Inferior parietal cortex (tissue), 1 donor: ENCODE measurements at regions not wholly inside any gene's neighbourhood (a gene's known extent, or its start where the extent isn't known, plus 50 kb on each side); places are given as distances from the start of the nearest gene placed in this dataset.

Experiments
- DNase-seq: peaks from one replicate; pipeline ENCODE4 v3.0.0-alpha.2; 2016; ENCODE audit errors: extremely low spot score

DNA sequence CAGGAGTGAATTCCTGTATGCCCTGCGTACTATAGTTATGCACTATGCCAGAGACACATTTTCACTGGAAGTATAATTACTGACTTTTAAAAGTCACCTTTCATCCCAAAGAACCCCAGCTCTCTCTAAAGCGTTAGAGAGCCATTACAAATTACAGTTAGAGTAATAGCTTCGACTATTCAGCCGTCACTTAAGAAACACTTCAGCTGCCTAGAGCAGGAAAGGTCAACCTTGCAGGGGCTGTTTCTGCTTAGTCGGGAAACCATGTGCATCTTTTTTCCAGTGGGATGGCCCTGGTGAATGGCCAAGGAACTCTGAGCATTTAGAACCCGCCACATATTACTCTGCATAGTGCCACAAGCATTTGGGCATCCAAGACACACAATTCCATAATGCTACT, 235.9 kb downstream of the ARRDC4 start:
- DNase-seq, result no peak

DNA sequence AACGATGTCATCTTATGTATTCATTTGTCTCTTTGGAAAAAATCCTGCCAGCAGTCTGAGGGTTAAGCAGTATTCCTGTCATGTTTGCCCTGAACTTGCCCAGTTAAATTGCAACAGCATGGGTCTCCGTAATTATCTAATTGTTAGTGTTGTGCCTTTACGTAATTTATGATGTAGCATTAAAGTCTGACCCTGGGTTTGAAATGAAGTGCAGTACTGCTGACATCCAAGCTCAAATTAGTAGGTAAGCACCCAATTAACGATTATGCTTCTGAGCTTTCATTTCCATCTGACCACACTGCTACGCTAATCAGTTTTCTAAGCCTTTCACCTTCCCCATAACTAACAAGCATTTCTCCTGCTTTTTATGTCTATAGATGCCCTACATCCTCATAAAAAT, 241.8 kb downstream of the ARRDC4 start:
- no peak for DNase-seq

DNA sequence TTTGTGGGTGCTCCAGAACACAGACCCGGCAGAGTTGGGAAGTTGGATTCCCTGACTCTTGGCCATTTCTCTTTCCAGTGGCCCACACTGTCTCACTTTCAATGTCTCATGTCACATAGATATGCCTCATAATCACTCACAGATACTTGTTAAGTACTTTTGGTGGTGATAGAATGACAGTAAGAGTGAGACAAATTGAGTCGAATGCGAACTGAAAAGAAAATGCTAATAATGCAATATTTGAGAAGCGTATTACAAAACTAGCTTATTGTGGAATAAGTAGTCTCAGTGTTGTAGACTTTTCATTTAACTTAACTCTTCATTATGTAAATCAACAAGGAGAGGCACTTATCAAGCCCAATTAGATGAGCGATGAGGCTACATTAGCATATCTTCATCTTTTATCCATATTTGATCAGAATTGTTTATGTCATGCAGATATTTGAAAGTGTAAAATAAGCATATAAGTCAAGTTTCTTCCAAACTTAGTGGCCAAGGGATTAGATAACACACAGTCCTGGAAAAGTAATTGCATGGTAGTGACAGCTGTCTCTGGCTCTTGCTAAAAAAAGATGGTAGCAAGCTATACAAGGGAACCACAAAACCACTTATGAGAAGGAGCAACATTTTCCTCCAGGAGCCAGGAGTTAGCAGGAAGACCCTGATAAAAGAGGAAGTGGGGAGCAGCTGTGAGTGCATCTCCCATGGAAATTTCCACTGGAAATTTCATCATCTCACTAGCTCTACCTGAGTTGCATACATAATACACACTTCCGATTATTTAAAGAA, 243.6 kb downstream of the ARRDC4 start:
- no peak for DNase-seq

DNA sequence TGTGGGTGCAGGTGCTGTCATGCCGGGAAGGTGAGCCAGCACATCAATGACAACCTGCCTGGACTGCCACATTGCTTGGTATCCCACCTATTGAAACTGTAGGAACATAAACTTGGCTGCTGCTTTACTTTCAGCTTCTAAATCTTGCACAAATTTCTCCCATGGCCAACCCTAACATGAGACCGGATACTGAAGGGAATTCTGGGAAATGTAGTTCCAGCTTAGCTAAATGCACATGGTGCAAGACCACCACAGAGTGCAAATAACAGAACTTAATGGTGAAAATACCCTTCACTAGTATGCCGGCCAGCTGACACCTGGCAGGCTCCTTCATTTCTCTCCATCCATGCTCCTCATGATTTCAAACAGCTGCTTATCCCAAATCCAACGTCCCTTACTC, 247.4 kb downstream of the ARRDC4 start:
- DNase-seq, result no peak

DNA sequence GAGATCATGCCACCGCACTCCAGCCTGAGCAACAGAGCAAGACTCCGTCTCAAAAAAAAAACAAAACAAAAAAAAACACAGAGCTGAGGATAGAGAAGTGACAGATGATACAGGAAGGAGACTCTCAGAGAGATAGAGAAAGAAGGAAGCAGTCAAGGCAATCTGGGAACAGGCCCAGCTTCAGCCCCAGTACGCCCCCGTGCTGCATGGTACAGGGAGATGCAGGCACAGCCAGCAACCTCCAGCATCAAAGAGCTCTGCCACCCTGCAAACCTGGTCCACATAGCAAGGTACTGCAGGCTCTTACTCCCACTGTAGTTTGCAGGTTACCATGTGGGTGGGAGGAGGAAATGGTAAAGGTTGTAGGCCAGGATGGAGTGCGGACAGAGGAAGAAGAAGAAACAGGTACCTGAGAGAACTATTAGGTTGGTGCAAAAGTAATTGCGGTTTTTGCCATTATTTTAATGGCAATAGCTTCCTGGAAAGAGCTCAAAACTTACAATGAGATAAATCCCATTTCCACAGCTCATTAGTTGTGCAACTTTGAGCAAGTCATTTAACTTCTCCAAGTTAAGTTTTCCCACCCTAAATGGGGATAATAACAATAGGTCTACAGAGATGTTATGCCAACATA, 253.0 kb downstream of the ARRDC4 start:
- DNase-seq, result no peak

DNA sequence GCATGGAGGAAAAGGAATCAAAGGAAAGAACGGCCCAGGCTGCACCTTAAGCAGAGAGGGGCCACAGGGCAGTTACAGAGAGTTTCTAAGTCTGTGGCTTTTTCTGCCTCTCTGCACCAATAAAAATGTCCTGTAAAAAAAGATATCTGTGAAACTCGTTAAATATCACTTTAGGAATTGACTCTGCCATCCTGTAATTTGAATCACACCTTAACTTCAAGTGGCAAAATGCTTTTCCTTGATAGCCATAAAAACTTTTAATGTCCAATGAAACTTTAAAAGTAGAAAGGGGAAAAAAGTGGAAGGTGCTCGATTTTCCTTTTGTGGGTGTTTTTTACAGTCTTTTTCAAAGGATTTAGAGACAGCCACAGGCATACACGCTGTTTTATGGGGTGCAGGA, 255.7 kb downstream of the ARRDC4 start:
- DNase-seq, result no peak

DNA sequence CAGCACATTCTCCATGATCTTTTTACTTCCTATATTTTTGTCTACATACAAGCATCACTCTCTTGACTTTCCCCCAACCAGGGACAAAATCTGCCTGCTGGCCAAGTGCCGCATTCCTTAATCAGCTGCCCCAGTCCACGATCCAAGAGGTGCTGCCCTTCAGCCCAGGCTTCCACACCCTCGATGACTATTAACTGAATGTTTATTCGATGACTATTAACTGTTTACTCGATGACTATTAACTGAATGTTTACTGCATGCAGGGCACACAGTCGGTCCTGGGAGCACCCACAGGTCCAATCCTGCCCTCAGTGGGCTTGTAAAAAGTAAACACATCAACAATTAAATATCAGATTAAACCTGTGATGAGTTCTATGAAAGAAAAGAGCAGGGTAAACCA, 256.9 kb downstream of the ARRDC4 start:
- no peak for DNase-seq

DNA sequence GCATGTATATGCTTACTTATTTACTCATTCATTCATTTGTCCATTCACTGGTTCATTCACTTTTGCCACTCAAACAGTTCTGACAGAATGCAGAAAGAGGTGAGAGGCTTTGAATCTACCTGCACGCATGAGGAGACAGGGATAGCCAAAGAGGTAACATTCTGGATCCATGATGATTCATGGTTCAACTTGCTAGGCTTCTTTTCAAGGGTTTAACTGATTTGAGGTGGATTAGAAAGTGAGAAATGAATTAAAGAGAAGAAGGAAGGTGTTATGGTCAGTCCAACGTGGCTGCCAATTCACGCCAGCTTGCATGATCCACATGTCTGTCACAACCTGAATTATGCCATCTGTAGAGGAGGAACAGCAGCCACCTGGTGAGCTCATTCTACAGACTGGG, 260.6 kb downstream of the ARRDC4 start:
- DNase-seq, result no peak

DNA sequence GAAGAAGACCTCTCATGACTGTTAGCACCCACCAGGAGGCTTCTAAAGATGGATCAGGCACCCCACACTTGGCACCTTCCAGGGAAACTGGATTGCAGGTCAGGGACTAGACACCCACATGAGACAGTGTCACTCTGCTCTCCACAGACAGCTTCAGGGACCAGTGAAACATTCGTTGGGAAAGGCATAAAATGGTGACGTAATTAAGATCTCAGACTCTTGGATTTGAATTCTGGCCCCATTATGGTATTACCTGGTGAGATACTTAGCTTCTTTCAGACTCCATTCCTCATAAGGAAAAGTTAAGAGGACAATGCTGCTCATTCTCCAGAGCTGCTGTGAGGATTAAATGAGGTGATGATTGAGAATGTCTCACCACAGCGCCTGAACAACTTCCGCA, 261.1 kb downstream of the ARRDC4 start:
- no peak for DNase-seq

DNA sequence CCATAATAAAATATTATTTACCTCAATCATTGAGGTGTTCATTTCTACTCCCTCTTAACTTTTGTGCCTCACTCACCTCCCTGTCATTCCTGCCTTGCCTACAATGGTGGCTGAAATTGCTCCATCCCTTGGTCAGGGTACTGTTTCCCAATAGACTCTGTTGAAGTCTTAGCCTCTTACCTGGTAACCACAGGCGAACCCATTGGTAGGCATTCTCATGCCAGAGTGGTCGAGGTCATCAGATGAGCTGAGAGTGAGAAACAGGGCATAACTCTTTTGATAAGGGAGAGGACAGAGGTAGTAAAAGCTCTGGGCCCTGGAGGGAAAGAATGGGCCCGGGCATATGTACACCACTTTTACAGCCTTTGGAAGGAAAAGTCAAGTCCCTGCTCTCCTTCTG, 265.6 kb downstream of the ARRDC4 start:
- no peak for DNase-seq

DNA sequence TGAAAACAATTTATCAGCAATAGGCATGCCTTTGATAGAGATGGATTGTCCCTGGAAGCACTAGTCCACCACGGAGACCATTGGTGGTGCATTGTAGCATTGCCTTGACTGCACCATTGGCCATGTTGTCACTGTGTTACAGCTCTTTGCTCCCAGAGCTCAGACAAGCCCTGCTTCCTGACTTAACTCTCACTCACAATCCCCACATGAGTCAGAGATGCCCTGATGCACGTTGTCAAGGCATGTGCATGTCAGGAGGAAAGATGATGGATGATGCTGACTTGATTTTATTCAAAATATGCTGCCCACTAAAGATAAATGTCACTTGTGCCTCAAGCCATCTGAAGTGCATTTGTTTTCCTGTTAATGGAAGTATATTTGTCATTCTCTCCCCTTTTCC, 266.1 kb downstream of the ARRDC4 start:
- DNase-seq, result no peak

DNA sequence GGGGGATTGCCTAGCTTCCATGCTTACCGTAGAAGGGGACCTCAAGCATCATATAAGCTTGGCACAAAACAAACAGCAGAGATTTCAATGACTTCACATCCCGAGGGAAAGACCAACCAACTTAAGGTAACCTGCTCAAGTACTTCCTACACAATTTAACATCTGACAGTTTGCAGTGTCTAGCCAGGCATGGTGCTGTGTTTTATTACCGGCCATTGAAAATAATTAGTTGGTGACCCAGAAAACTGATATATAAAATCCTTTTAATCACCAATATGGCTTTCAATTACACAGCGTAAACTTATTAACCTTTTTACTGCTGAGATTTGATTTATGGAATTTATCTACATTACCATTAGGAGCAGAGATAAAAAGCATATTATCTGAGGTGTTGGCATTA, 268.3 kb downstream of the ARRDC4 start:
- no peak for DNase-seq

DNA sequence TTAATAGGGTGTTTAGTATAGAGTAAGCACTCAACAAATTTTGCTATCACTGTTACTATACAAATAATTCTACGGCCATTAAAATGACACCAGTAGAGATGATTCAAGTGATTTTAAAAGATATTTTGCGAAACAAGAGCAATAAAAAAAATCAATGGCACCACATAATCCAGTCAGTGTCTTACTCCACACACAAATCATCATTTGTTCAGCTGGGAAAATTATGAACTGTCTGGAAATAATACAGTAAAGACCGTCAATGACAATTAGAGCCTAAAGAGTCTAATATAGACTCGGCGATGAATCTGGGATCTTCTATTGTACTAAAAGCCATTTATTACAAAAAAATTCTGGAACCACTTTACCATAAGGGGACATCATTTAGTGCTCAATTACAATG, 270.5 kb downstream of the ARRDC4 start:
- no peak for DNase-seq

DNA sequence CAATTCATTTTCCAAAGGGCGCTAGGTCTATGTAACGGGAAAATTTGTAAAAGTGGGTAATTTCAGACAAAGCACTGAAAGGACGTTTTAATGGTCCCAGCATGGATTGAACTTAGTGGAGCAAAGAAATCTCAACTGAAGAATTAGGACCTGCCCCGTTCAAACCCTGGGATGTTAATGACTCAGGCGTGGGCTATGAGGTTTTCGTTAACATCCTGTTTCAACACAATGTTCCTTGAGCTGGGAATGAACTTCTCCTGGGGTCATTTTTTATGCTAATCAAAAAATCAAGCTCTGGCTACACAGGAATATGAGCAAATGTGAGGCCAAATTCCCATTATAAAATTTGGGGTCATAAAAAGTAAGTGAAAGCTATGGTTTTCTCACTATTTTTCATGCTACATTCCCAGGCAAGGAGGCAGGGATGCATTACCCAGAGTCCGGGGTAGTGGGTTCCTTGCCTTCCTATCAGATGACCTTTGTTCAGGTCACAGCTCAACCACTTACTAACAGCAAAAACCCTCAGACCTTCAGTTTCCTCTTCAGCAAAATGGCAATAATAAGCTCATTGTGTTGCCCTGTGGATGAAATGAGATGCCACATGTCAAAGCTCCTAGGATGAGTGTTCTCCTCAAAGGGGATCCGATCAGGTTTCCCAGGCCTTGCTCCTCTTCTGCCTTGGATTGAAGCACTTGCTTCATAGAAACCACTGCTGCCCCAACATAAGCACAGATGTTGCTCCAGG, 271.4 kb downstream of the ARRDC4 start:
- DNase-seq, result no peak

DNA sequence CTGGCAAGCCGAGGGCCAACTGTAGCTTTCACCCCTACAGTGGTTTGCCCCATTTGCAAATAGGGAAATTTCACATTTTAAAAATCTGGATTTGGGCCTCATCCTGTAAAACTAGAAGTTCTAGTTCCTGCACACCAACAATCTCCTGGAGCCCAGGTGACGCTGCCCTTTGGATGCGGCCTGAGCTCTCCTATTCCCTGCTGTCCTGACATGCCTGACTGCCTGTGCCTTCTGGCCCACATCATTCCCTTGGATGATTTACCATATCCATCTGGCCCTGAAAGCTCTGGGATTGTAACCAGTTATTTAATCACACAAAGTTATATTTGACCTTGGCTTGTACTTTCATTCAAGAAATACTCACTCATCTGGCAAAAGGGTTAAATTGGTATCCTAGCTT, 272.3 kb downstream of the ARRDC4 start:
- no peak for DNase-seq

DNA sequence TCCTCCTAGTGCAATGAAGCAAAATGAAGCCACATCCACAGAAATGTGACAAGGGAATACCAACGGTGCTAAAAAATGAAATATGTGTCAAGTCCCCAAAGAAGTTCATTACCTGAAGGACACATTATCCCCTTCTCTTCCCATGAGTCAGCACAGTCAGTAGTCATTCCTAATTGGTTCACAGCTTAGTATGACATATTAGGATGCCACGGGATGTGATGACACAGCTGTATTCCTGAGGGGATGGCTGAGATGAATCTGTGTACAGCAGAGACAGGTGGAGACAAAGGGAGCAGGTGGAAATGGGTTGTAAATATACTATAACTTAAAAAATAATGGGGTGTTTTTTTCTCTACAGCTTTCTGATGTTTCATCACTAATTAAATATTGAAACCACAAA, 273.4 kb downstream of the ARRDC4 start:
- no peak for DNase-seq

DNA sequence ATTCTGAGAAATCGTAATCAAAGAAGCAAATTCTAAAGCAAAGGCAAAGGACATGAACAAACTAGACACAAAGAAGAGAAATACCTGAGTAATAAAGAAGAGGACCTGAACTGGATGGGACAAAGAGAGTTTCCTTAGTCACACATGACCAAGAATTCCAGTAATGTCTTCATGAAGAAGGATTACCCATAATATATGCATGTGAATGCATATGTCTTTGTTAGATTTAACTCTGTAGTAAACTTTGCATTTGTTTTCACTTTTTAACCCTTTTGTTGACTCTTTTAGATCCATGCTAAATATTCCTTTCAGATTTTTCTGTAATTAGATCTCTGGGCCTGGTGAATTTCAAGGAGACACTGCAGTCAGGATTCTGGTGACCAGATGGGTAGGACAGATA, 279.8 kb downstream of the ARRDC4 start:
- DNase-seq, result no peak

DNA sequence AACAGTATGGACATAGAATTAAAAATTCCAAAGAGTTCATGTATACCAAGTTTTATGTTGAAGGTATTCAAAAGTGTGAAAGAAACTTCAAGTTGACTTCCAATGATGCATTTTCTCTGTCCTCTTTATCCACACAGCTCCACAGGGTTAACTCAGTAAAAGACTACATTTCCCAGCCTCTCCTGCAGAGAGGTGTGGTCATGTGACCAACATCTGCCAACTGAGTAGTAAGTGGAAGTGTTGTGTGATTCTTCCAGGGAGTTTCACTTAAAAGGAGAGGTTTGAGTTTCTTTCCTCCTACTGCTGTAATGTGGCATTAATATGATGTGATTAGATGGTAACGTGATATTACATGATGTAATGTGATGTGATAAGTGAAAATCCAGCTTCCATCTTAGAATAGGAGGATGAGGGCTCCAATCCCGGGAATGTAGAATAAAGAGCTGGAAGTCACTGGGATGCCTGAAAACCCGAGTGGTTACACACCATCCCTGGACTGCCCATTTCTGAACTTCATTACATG, 280.6 kb downstream of the ARRDC4 start:
- DNase-seq, result no peak

DNA sequence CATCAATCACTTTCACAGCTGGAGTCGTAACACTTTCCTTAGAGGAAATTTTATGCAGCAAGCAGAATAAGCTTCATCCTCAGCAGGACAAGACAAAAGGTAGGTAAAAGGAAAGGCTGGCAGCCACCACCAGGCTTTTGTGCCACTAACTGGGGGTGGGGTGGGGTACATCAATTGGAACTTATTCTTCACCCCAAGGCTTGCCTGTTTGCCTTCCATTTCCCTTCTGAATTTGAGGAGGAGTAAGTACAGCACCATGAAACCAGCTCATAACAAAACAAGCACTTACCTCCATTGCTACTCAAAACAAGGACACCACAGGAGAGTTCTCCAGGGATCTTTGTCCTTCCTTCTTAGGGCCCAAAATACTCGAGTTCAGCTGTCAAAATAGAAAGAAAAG, 296.8 kb downstream of the ARRDC4 start:
- DNase-seq, result no peak

DNA sequence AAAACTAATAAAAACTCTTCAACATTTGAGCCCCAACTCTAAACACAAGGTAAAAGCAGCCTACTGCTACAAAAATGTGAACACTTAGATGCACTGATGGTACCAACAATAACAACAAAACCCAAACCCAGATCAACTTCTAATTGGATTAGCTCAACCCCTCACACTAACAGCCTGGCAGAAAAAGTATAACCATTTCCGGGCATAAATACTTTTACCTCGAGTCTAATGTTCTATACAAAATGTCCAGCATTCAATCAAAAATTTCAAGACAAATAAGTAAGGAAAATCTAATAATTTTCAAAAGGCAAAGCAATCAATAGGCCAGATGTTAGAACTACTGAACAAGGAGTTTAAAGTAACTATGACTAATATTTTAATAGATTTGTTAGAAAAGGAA, 303.3 kb downstream of the ARRDC4 start:
- no peak for DNase-seq

DNA sequence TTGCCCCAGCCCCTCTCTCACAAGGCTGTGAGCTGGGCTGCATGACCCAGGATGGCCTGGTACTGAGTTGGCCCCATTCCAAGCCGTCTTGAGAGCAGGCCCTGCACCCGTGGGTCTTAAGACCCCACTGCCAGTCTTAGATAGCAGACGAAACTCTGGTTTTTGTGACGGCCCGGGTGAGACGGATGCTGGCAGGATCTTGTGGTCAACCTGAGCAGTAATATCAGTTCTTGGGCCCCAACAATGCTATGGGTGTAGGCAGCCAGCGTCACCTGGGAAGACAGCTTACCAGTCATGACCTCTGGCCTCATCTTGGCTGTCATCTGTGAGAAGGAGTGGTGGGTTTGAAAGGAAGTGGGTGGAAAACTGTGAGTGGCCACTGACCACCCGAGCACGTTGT, 305.8 kb downstream of the ARRDC4 start:
- no peak for DNase-seq

DNA sequence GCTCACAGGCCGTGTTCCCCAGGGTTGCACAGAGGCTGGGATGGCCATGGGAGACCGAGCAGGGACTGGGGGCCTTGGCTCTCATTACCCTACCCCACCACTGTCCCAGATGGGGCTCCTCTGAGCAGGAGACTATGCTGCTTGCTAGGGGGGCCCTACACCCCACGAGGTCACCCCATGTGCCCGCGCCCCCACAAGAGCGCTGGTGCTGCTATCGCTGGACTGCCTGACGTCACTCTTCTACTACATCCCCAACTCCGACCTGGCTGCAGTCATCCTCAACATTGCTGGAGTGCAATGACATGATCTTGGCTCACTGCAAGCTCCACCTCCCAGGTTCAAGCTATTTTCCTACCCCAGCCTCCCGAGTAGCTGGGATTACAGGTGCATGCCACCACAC, 307.7 kb downstream of the ARRDC4 start:
- DNase-seq, result no peak

DNA sequence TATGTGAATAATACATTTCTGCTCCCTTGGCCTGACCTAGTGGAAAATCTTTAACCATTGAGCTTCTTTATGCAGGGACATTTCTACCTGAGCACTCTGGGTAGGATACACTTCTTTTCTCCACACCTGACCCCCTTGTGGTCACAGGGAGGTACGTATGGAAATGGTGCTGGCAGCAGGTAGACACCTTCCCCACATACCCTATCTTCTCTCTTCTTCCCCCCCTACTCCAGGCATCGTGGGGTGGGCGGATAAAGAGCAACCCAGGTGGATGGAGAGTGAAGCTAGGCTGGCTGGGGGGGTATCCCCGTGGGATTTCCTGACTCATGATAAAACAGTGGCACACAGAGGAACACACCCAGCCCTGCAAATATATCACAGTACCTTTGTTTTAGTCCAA, 312.1 kb downstream of the ARRDC4 start:
- DNase-seq, result no peak
